ENCODE measurements at regions not wholly inside any gene's neighbourhood (a gene's known extent, or its start where the extent isn't known, plus 50 kb on each side); places are given as distances from the start of the nearest gene placed in this dataset.
A peak's percentile ranks its signal among the peaks of the same experiment; 100 is the strongest.

DNA sequence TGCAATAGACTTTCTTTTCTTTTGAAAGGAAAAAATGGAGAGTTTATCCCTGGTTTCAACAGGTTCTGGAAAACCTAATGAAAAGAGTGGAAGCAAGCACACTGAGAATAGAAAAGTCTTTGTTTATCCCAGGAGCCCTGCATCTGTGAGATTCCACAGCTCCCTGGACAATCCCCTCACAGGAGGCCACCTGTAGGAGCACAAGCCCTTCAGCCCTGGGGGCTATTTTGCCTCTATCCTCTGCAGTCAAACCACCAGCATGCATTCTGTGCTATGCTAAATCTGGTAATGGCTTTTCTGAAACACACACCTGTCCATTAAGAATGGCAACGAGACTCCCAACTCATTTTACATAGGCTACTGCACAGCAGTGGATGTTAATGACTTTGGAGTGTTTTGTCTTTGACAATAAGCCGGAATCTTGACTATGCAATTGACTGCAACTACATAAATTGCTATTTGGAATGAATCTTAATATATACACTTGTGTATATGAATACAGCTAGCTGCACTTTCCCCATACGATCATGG lies 369.4 kb downstream of the NR2F2 start:
- DNase-seq (ENCODE audit: low read depth) = no peak
- TF ChIP-seq CTCF (conservative IDR thresholded peaks at IDR 0.05; ENCODE audit: low read depth, low read length) = no peak

DNA sequence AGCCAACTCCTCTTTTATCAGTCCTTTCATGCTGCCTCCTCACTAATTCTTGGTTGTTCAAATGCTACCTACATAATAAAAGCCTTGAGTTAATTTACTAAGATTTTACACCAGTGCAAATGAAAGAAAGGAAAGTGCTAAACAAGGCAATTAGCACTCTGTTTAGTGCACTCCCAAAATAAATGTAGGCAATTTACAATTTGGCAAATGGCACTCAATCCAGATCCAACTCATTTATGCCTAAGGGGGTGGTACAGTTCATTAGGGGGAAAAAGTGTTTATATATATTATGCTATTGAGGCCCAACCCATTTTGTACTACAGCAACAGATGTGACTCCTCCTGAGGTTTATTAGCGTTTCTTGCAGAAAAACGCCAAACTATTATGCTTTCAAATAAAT lies 370.1 kb downstream of the NR2F2 start:
- no peak for TF ChIP-seq CTCF (conservative IDR thresholded peaks at IDR 0.05; ENCODE audit: low read depth, low read length)
- H3K4me3 ChIP-seq (ENCODE audit: low read depth, low read length) = no peak overlapping the region
- DNase-seq (ENCODE audit: low read depth) = no peak

More for the DNA sequence above, 369.4 kb downstream of the NR2F2 start:
- H3K4me3 ChIP-seq (ENCODE audit: low read depth, low read length) = no peak overlapping the region

- no peak overlapping the region for H3K4me3 ChIP-seq (ENCODE audit: low read depth, low read length)
- peak; percentile 34 for TF ChIP-seq CTCF (conservative IDR thresholded peaks at IDR 0.05; ENCODE audit: low read depth, low read length)
- DNase-seq (ENCODE audit: low read depth) = peak; percentile 10
These were observed 370.9 kb downstream of the NR2F2 start for GRCh38 chr15:96701443-96701842.

- TF ChIP-seq CTCF (conservative IDR thresholded peaks at IDR 0.05; ENCODE audit: low read depth, low read length) = no peak
These were observed 371.4 kb downstream of the NR2F2 start for GRCh38 chr15:96701877-96702276.

DNA sequence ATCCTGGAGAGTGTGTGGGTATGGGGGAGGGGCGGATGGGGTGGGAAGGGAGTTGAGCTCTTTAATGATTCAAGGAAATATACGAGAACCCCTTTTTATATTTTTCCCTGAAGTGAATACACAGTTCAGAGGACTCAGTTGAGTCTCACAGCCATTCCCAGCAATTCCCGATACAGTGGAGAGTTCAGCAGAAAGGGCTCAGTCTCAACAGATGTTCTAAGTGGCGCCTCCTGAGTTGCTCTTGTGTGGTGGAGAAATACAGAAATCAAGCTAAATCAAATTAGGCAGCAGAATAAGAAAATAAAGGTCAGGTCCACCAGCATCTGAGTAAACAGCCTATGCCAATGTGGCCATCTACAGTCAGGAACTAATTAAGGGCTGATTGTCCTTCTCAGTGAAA lies 372.1 kb downstream of the NR2F2 start:
- no peak for TF ChIP-seq CTCF (conservative IDR thresholded peaks at IDR 0.05; ENCODE audit: low read depth, low read length)
- DNase-seq (ENCODE audit: low read depth) = no peak
- H3K4me3 ChIP-seq (ENCODE audit: low read depth, low read length) = no peak overlapping the region

More at GRCh38 chr15:96701877-96702276, 371.4 kb downstream of the NR2F2 start:
- no peak for DNase-seq (ENCODE audit: low read depth)
- no peak overlapping the region for H3K4me3 ChIP-seq (ENCODE audit: low read depth, low read length)

GRCh38 chr15:96703091-96703490 lies 372.6 kb downstream of the NR2F2 start:
- no peak for DNase-seq (ENCODE audit: low read depth)

More at GRCh38 chr15:96703091-96703490, 372.6 kb downstream of the NR2F2 start:
- no peak for TF ChIP-seq CTCF (conservative IDR thresholded peaks at IDR 0.05; ENCODE audit: low read depth, low read length)
- H3K4me3 ChIP-seq (ENCODE audit: low read depth, low read length) = no peak overlapping the region
